ENCODE measurements at regions not wholly inside any gene's neighbourhood (a gene's known extent, or its start where the extent isn't known, plus 50 kb on each side); places are given as distances from the start of the nearest gene placed in this dataset.

DNA sequence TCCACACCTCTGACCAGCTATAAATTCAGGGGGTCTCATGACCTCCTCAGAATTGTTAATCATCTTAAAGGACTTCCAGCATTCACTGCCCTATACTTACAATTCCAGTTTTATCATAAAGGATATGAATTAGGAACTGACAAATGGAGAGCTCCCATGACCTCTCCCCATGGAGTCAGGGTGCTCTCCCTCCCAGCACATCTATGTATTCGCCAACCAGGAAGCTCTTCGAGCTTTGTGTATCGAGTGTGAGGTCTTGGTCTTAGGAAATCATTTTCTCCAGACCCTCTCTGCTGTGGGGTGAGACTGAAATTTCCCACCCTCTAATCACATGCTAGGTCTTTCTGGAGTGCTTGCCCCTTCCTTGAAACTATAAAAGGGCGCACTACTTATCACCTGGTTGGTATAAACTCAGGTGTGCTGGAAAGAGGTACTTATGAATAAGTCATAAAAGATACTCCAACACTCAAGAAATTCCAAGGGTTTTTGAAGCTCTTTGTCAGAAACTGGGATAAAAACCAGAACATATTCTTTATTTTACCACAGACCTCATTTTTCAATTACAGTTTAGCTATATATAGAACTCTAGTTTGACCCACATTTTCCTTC, 238.4 kb upstream of the OPRM1 start:
- Histone ChIP-seq H3K27me3 (replicated peaks in 1 of 7) (no peaks in the 10 kb centered on the region), H3K9me3 (no peaks in the 10 kb centered on the region), H3K27ac (no peak overlapping the region), H3K36me3 (no peaks in the 10 kb centered on the region), H3K4me1 (no peaks in the 10 kb centered on the region), H3K4me3 (no peak overlapping the region)
- 79 to 86% (median 83%) methylated on average over 4 of the region's 4 CpGs for WGBS, 5 donors
- no peak for DNase-seq
- TF ChIP-seq CTCF (IDR thresholded peaks at IDR 0.05 in 8 of 11, conservative IDR thresholded peaks at IDR 0.05 in 3 of 11) (no peak), POLR2A (IDR thresholded peaks at IDR 0.05) (no peak), POLR2AphosphoS5 (IDR thresholded peaks at IDR 0.05) (no peak)
- intact Hi-C loops (cut with DNase I; ENCODE audit: low total_unique reads), result no loop called here

DNA sequence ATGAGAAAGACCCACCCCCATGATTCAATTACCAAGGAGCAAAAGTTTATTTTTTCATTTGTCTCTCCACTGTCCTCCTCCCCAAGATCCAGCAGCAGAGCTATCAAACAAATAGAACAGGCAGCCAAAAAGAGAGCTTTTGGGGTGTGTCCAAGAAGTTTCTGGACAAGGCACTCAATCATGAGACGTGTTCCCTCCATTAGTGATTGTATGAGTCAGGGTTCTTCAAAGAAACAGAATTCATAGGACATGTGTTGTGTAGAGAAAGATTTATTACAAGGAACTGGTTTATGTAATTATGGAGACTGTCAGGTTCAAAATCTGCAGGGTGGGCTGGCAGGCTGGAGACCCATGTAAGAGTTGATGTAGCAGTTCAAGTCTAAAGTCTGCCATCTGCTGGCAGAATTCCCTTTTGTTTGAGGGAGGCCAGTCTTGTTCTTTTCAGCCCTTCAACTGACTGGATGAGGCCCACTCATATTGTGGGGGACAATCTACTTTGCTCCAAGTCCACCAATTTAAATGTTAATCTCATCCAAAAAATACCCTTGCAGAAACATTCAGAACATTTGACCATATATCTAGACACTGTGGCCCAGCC, 248.1 kb upstream of the OPRM1 start:
- intact Hi-C loops (cut with DNase I; ENCODE audit: low total_unique reads), result no loop called here
- Histone ChIP-seq H3K4me1 (no peaks in the 10 kb centered on the region), H3K27ac (no peak overlapping the region), H3K4me3 (no peak overlapping the region), H3K9me3 (peaks cover 0 to 2% (median 0%) of the 10 kb centered on the region in 8 donors), H3K27me3 (replicated peaks in 1 of 7) (no peaks in the 10 kb centered on the region), H3K36me3 (no peaks in the 10 kb centered on the region)
- TF ChIP-seq CTCF (IDR thresholded peaks at IDR 0.05 in 8 of 11, conservative IDR thresholded peaks at IDR 0.05 in 3 of 11), result no peak
- no peak for TF ChIP-seq POLR2A (IDR thresholded peaks at IDR 0.05)
- no peak for TF ChIP-seq POLR2AphosphoS5 (IDR thresholded peaks at IDR 0.05)
- 46 to 94% (median 76%) methylated on average over 1 of the region's 1 CpG for WGBS, 5 donors
- DNase-seq, result no peak

GRCh38 chr6:153790048-153790447, 249.0 kb upstream of the OPRM1 start:
- 57 to 76% (median 68%) methylated on average over 7 of the region's 7 CpGs for WGBS, 5 donors
- no peak overlapping the region for H3K4me3 ChIP-seq
- no peaks in the 10 kb centered on the region for H3K4me1 ChIP-seq
- H3K27me3 ChIP-seq (replicated peaks in 1 of 7), result no peaks in the 10 kb centered on the region
- peaks cover 0 to 9% (median 2%) of the 10 kb centered on the region in 8 donors for H3K9me3 ChIP-seq
- intact Hi-C loops (cut with DNase I; ENCODE audit: low total_unique reads), result no loop called here
- H3K27ac ChIP-seq, result no peak overlapping the region
- H3K36me3 ChIP-seq, result no peaks in the 10 kb centered on the region
- no peak for DNase-seq
- no peak for TF ChIP-seq POLR2A (IDR thresholded peaks at IDR 0.05)
- no peak for TF ChIP-seq POLR2AphosphoS5 (IDR thresholded peaks at IDR 0.05)
- TF ChIP-seq CTCF (IDR thresholded peaks at IDR 0.05 in 8 of 11, conservative IDR thresholded peaks at IDR 0.05 in 3 of 11), result no peak

GRCh38 chr6:153787341-153787606, 251.8 kb upstream of the OPRM1 start:
- TF ChIP-seq POLR2A (IDR thresholded peaks at IDR 0.05) (no peak), POLR2AphosphoS5 (IDR thresholded peaks at IDR 0.05) (no peak), CTCF (IDR thresholded peaks at IDR 0.05 in 8 of 11, conservative IDR thresholded peaks at IDR 0.05 in 3 of 11) (no peak)
- 0 to 97% (median 0%) methylated on average over 1 of the region's 1 CpG for WGBS, 5 donors
- no peak overlapping the region for H3K27ac ChIP-seq
- DNase-seq, result no peak
- H3K27me3 ChIP-seq (replicated peaks in 1 of 7), result no peaks in the 10 kb centered on the region
- peaks cover 0 to 11% (median 3%) of the 10 kb centered on the region in 8 donors for H3K9me3 ChIP-seq
- H3K4me3 ChIP-seq, result no peak overlapping the region
- H3K36me3 ChIP-seq, result no peaks in the 10 kb centered on the region
- intact Hi-C loops (cut with DNase I; ENCODE audit: low total_unique reads), result no loop called here
- no peaks in the 10 kb centered on the region for H3K4me1 ChIP-seq
